Thoracic aorta (tissue), 2 donors: ENCODE measurements at regions not wholly inside any gene's neighbourhood (a gene's known extent, or its start where the extent isn't known, plus 50 kb on each side); places are given as distances from the start of the nearest gene placed in this dataset.

Source experiments
- ATAC-seq: fragments of 150-250 bp; one replicate; pipeline ENCODE4 v1.8.0; 2017; ENCODE audit warnings: low read depth; ENCODE audit not compliant: insufficient number of reproducible peaks, low FRiP score
- DNase-seq: peaks from one replicate; pipeline ENCODE4 v3.0.0-alpha.2; 2020; ENCODE audit warnings: low spot score
- H3K27ac ChIP-seq, 2 donors: fragments of 200-600 bp; sonication (generic); 1 replicate in 1 of 2; 2 replicates in 1 of 2; pipeline ENCODE4 v1.5.1; 2016; ENCODE audit warnings: mild to moderate bottlenecking in 2 of 2, moderate library complexity in 2 of 2
- H3K27me3 ChIP-seq: fragments of 200-600 bp; sonication (generic); replicated peaks from 2 replicates; pipeline ENCODE4 v1.6.0; 2016; ENCODE audit warnings: mild to moderate bottlenecking; ENCODE audit not compliant: insufficient read depth
- H3K36me3 ChIP-seq: fragments of 200-600 bp; sonication (generic); one replicate; pipeline ENCODE4 v1.5.1; 2016
- H3K4me1 ChIP-seq, 2 donors: fragments of 200-600 bp; sonication (generic); 1 replicate in 1 of 2; 2 replicates in 1 of 2; pipeline versions ENCODE4 v1.5.1 to v1.6.0; 2016; ENCODE audit warnings: low read depth in 2 of 2, mild to moderate bottlenecking in 1 of 2; ENCODE audit not compliant: control insufficient read depth in 1 of 2
- H3K4me3 ChIP-seq: fragments of 200-600 bp; sonication (generic); 2 replicates; pipeline ENCODE4 v1.5.1; 2016; ENCODE audit warnings: mild to moderate bottlenecking
- H3K9me3 ChIP-seq: fragments of 200-600 bp; sonication (generic); 2 replicates; pipeline ENCODE4 v1.5.1; 2016
- TF ChIP-seq, protein P1 (sequence below): fragments of 200-600 bp; sonication (generic); IDR thresholded peaks from one replicate; pipeline ENCODE4 v1.5.1; 2019; ENCODE audit warnings: antibody characterized with exemption

- Histone ChIP-seq H3K9me3 (no peaks in the 10 kb centered on the region), H3K4me1 (no peaks in the 10 kb centered on the region), H3K27ac (no peak overlapping the region), H3K4me3 (no peak overlapping the region), H3K27me3 (no peaks in the 10 kb centered on the region), H3K36me3 (no peaks in the 10 kb centered on the region)
- TF ChIP-seq, protein P1, sequence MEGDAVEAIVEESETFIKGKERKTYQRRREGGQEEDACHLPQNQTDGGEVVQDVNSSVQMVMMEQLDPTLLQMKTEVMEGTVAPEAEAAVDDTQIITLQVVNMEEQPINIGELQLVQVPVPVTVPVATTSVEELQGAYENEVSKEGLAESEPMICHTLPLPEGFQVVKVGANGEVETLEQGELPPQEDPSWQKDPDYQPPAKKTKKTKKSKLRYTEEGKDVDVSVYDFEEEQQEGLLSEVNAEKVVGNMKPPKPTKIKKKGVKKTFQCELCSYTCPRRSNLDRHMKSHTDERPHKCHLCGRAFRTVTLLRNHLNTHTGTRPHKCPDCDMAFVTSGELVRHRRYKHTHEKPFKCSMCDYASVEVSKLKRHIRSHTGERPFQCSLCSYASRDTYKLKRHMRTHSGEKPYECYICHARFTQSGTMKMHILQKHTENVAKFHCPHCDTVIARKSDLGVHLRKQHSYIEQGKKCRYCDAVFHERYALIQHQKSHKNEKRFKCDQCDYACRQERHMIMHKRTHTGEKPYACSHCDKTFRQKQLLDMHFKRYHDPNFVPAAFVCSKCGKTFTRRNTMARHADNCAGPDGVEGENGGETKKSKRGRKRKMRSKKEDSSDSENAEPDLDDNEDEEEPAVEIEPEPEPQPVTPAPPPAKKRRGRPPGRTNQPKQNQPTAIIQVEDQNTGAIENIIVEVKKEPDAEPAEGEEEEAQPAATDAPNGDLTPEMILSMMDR = no peak
- DNase-seq = no peak
- ATAC-seq = no peak
Observed at GRCh38 chr7:81607987-81608386, 161.9 kb downstream of the HGF start.

DNA sequence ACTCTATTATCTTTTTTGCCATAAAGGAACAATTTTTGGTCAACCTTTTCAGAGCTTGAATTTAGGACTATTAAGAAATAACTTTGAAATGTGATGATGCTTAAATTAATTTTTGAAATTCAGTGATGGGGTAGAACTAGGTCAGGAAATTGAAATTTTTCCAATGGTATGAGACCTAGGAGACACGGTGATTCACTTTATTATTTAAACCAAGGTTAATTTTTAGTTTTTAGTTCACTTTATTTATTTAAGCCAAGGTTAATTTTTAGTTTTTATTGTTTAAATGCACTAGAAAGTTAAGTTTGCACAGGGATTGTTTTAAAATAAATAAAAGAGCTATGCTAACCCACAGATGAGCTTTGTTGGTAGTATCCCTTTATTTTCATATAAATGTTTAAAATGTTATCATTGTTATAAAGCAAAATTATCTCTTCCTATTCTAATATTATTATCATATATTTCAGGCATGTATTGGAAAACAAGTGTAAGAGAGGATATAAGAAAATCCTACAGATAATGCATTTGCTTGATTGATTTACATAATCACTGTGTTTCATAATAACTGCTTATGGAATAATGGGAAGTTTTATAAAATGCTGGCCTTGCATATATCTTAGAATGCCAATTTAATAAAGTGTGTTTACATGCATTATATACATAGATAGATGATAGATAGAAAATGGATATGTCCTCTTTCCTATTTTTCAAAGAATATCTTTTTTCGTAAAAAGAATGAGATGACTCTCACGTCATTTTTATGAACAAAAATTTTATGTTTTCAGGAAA is 163.6 kb downstream of the HGF start:
- TF ChIP-seq, protein P1 = no peak
- Histone ChIP-seq H3K9me3 (no peaks in the 10 kb centered on the region), H3K36me3 (no peaks in the 10 kb centered on the region), H3K4me1 (no peaks in the 10 kb centered on the region), H3K27me3 (no peaks in the 10 kb centered on the region), H3K27ac (no peak overlapping the region), H3K4me3 (no peak overlapping the region)
- no peak for ATAC-seq
- no peak for DNase-seq

GRCh38 chr7:81605493-81605892 is 164.4 kb downstream of the HGF start:
- H3K36me3 ChIP-seq = no peaks in the 10 kb centered on the region
- no peak overlapping the region for H3K27ac ChIP-seq
- H3K4me3 ChIP-seq = no peak overlapping the region
- ATAC-seq = no peak
- H3K27me3 ChIP-seq = no peaks in the 10 kb centered on the region
- TF ChIP-seq, protein P1 = no peak
- no peaks in the 10 kb centered on the region for H3K9me3 ChIP-seq
- no peak for DNase-seq
- no peaks in the 10 kb centered on the region for H3K4me1 ChIP-seq

DNA sequence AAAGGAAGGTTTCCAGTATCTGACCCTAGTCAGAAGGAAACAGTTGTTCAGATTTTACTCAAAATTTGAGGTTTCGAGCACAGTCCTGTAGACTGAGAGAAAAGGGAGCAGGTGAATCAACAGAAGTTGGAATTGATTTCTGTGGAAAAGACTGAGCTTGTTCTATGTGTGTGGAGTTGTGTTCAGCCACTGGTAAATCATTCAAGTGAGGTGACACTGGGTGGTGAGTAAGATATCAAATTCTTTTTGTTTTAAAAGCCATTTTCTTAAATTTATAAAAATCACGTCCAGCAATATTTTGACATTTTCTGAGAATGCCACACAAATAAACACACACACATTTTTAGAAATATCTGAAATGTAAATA is 165.1 kb downstream of the HGF start:
- TF ChIP-seq, protein P1 = no peak
- H3K9me3 ChIP-seq = no peaks in the 10 kb centered on the region
- H3K27me3 ChIP-seq = no peaks in the 10 kb centered on the region
- H3K36me3 ChIP-seq = no peaks in the 10 kb centered on the region
- no peaks in the 10 kb centered on the region for H3K4me1 ChIP-seq
- H3K27ac ChIP-seq = no peak overlapping the region
- no peak overlapping the region for H3K4me3 ChIP-seq
- DNase-seq (no peak), ATAC-seq (no peak)

GRCh38 chr7:81604075-81604807 is 165.6 kb downstream of the HGF start:
- ATAC-seq (no peak), DNase-seq (no peak)
- Histone ChIP-seq H3K9me3 (no peaks in the 10 kb centered on the region), H3K4me1 (no peaks in the 10 kb centered on the region), H3K4me3 (no peak overlapping the region), H3K36me3 (no peaks in the 10 kb centered on the region), H3K27ac (no peak overlapping the region), H3K27me3 (no peaks in the 10 kb centered on the region)
- TF ChIP-seq, protein P1 = no peak
